ENCODE measurements at regions not wholly inside any gene's neighbourhood (a gene's known extent, or its start where the extent isn't known, plus 50 kb on each side); places are given as distances from the start of the nearest gene placed in this dataset.

- peak; percentile 27 for DNase-seq
These were observed 365.7 kb upstream of the CADM1 start for GRCh38 chr11:115869780-115870431.

GRCh38 chr11:115869131-115869530, 364.9 kb upstream of the CADM1 start:
- no peak for DNase-seq

GRCh38 chr11:115860246-115860645, 356.0 kb upstream of the CADM1 start:
- no peak for DNase-seq

GRCh38 chr11:115848611-115849010, 344.4 kb upstream of the CADM1 start:
- peak; percentile 83 for DNase-seq

- no peak for DNase-seq
These were observed 343.9 kb upstream of the CADM1 start for GRCh38 chr11:115848080-115848479.

- no peak for DNase-seq
These were observed 341.7 kb upstream of the CADM1 start for GRCh38 chr11:115845872-115846271.

GRCh38 chr11:115843685-115844084, 339.5 kb upstream of the CADM1 start:
- DNase-seq = no peak

- DNase-seq = no peak
These were observed 338.9 kb upstream of the CADM1 start for GRCh38 chr11:115843111-115843510.

GRCh38 chr11:115820026-115820425, 315.8 kb upstream of the CADM1 start:
- DNase-seq = no peak

GRCh38 chr11:115819014-115819413, 314.8 kb upstream of the CADM1 start:
- DNase-seq = no peak

- DNase-seq = no peak
These were observed 313.7 kb upstream of the CADM1 start for GRCh38 chr11:115817844-115818468.

- no peak for DNase-seq
These were observed 304.2 kb upstream of the CADM1 start for GRCh38 chr11:115808351-115808940.

GRCh38 chr11:115806056-115806455, 301.8 kb upstream of the CADM1 start:
- no peak for DNase-seq

GRCh38 chr11:115803073-115803740, 299.0 kb upstream of the CADM1 start:
- DNase-seq = no peak

- DNase-seq = no peak
These were observed 298.4 kb upstream of the CADM1 start for GRCh38 chr11:115802641-115803040.

GRCh38 chr11:115792903-115793302, 288.7 kb upstream of the CADM1 start:
- DNase-seq = no peak

GRCh38 chr11:115787302-115787701, 283.1 kb upstream of the CADM1 start:
- DNase-seq = no peak

- no peak for DNase-seq
These were observed 280.7 kb upstream of the CADM1 start for GRCh38 chr11:115784796-115785521.

- no peak for DNase-seq
These were observed 276.6 kb upstream of the CADM1 start for GRCh38 chr11:115780646-115781362.

GRCh38 chr11:115778928-115779650, 274.9 kb upstream of the CADM1 start:
- DNase-seq = no peak

GRCh38 chr11:115776916-115777315, 272.7 kb upstream of the CADM1 start:
- DNase-seq = no peak

GRCh38 chr11:115775846-115776245, 271.6 kb upstream of the CADM1 start:
- DNase-seq = no peak
